Prostate gland (tissue), 2 donors: ENCODE measurements at regions not wholly inside any gene's neighbourhood (a gene's known extent, or its start where the extent isn't known, plus 50 kb on each side); places are given as distances from the start of the nearest gene placed in this dataset.

ENCODE experiments used
- CTCF ChIP-seq, 4 experiments: fragments of 200-600 bp in 2 of 4; fragments of 450-650 bp in 2 of 4; sonication (generic) in 2 of 4; IDR thresholded peaks; 1 replicate in 3 of 4; 2 replicates in 1 of 4; pipeline ENCODE4 v1.5.1; 2016 to 2019; ENCODE audit warnings: antibody characterized with exemption in 4 of 4, mild to moderate bottlenecking in 2 of 4, moderate library complexity in 2 of 4
- POLR2A ChIP-seq: fragments of 450-650 bp; IDR thresholded peaks from one replicate; pipeline ENCODE4 v1.6.1; 2016; ENCODE audit warnings: antibody characterized with exemption, mild to moderate bottlenecking
- POLR2AphosphoS5 ChIP-seq: sonication (generic); formaldehyde crosslinking; IDR thresholded peaks from one replicate; pipeline ENCODE4 v1.6.1; 2017; ENCODE audit warnings: antibody characterized with exemption

- TF ChIP-seq CTCF (IDR thresholded peaks at IDR 0.05) (no peak), POLR2AphosphoS5 (no peak), POLR2A (no peak)
Measured at GRCh38 chr16:56042416-56042815, 148.9 kb upstream of the GNAO1 start.
